K562 (cell line): ENCODE measurements at regions not wholly inside any gene's neighbourhood (a gene's known extent, or its start where the extent isn't known, plus 50 kb on each side); places are given as distances from the start of the nearest gene placed in this dataset.

Source experiments
- BMI1 ChIP-seq: fragments of 150-350 bp; IDR thresholded peaks from 2 replicates; pipeline ENCODE4 v1.6.1; 2014; ENCODE audit warnings: low read length
- CREBBP ChIP-seq: IDR thresholded peaks from one replicate; pipeline ENCODE4 v1.6.1; 2012; ENCODE audit warnings: low read depth, mild to moderate bottlenecking, control low read depth, inconsistent platforms, low read length
- CTBP1 ChIP-seq: fragments of 450-650 bp; IDR thresholded peaks from 2 replicates; pipeline ENCODE4 v1.6.1; 2016; ENCODE audit warnings: borderline replicate concordance
- GATA2 ChIP-seq: sonication (generic); formaldehyde crosslinking; IDR thresholded peaks from 2 replicates; pipeline ENCODE4 v1.4.0; 2020; ENCODE audit warnings: mild to moderate bottlenecking, missing genetic modification reagents
- HINFP ChIP-seq: fragments of 450-650 bp; conservative IDR thresholded peaks from 2 replicates; pipeline ENCODE4 v1.6.1; 2016; ENCODE audit warnings: missing genetic modification characterization, low read depth, mild to moderate bottlenecking, control low read depth, missing compliant biosample characterization
- KAT7 ChIP-seq: sonication (generic); formaldehyde crosslinking; IDR thresholded peaks from 2 replicates; pipeline ENCODE4 v1.8.0; 2022; ENCODE audit warnings: missing genetic modification reagents, mild to moderate bottlenecking, borderline replicate concordance
- MYNN ChIP-seq, 2 experiments: sonication (generic); formaldehyde crosslinking in 1 of 2; IDR thresholded peaks; 2 replicates each; pipeline versions ENCODE4 v1.5.0 to v1.6.1; 2016 to 2020; ENCODE audit warnings: antibody characterized with exemption in 1 of 2, missing genetic modification reagents in 1 of 2
- NFIX ChIP-seq: fragments of 250-450 bp; sonication (Bioruptor Pico); IDR thresholded peaks from 2 replicates; pipeline ENCODE4 v1.4.0; 2020; ENCODE audit warnings: low read depth, mild to moderate bottlenecking, moderate library complexity
- SNRNP70 ChIP-seq: fragments of 200-400 bp; formaldehyde crosslinking; optimal IDR thresholded peaks from 2 replicates; pipeline ENCODE3; 2017; ENCODE audit warnings: low read depth, low read length
- STAG1 ChIP-seq: sonication (generic); formaldehyde crosslinking; IDR thresholded peaks from 2 replicates; pipeline ENCODE4 v1.5.0; 2020; ENCODE audit warnings: missing genetic modification reagents, borderline replicate concordance
- TAF1 ChIP-seq: IDR thresholded peaks from 2 replicates; pipeline ENCODE4 v1.6.1; 2011; ENCODE audit warnings: mild to moderate bottlenecking, low read length, moderate library complexity; ENCODE audit not compliant: insufficient read depth, control insufficient read depth, severe bottlenecking; ENCODE audit errors: extremely low read depth
- THRB ChIP-seq: fragments of 450-650 bp; formaldehyde crosslinking; conservative IDR thresholded peaks from 2 replicates; pipeline ENCODE4 v1.4.0; 2022; ENCODE audit warnings: mild to moderate bottlenecking, missing genetic modification characterization
- ZNF174 ChIP-seq: fragments of 250-450 bp; sonication (Bioruptor Pico); IDR thresholded peaks from 2 replicates; pipeline ENCODE4 v1.4.0; 2020; ENCODE audit warnings: mild to moderate bottlenecking
- ZNF24 ChIP-seq: fragments of 450-650 bp; IDR thresholded peaks from 2 replicates; pipeline ENCODE4 v1.6.1; 2016
- ZNF263 ChIP-seq: sonication (generic); formaldehyde crosslinking; IDR thresholded peaks from 2 replicates; pipeline ENCODE4 v1.8.0; 2022; ENCODE audit warnings: mild to moderate bottlenecking, missing genetic modification reagents, borderline replicate concordance
- ZNF316 ChIP-seq: fragments of 450-650 bp; IDR thresholded peaks from 2 replicates; pipeline ENCODE4 v1.6.1; 2016
- ZNF780A ChIP-seq: fragments of 250-450 bp; sonication (Bioruptor Pico); IDR thresholded peaks from 2 replicates; pipeline ENCODE4 v1.5.0; 2021; ENCODE audit warnings: mild to moderate bottlenecking
- TF ChIP-seq, protein P1 (sequence below): fragments of 450-650 bp; formaldehyde crosslinking; IDR thresholded peaks from 2 replicates; pipeline ENCODE4 v1.4.0; 2020; ENCODE audit warnings: mild to moderate bottlenecking
- TF ChIP-seq, protein P2 (sequence below): fragments of 450-650 bp; formaldehyde crosslinking; IDR thresholded peaks from 2 replicates; pipeline ENCODE4 v1.4.0; 2022; ENCODE audit warnings: mild to moderate bottlenecking, moderate library complexity
- TF ChIP-seq, protein P3 (sequence below): fragments of 450-650 bp; IDR thresholded peaks from 2 replicates; pipeline ENCODE4 v1.6.1; 2016; ENCODE audit warnings: antibody characterized with exemption
- TF ChIP-seq, protein P4 (sequence below): fragments of 450-650 bp; IDR thresholded peaks from 2 replicates; pipeline ENCODE4 v1.6.1; 2017; ENCODE audit warnings: mild to moderate bottlenecking, moderate library complexity

DNA sequence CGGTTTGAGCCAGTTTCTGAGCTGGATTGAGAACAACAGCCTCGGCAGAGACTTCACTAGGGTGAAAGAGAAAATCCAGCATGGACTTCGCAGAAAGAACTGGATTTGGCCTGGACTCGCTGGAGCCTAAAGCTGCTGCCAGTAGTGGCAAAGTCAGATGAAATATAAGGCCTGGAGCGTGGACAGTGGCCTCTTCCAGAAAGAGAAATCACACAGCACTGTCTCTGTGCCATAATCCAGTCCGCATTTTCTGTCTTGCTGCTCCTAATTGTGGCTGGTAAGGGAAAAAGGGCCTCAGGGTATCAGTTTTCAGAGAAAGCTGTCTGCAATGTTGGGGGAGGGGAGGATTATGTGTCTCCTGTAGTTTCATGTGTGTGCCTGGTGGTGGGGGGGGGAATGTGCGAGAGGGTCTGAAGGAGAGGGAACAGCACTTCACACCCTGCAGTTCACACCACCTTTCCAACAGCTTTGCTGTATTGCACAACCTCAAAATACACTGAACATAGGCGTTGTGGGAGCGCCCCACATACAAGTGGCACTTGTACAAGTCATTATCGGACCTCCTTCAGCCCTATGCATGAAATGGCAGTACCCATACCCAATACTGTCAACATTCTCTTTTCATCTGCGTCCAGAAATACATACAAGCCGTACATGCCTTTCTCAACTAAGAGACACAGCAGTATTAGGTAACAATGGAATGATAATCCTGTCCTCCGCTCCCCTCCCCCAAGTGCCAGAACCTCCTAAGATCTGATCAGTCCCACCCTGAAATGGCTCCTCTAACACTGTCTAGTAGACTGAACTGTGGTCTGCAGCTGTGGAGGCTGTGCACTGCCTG, 107.5 kb upstream of the ATF7IP start (continued):
- TF ChIP-seq, protein P1, sequence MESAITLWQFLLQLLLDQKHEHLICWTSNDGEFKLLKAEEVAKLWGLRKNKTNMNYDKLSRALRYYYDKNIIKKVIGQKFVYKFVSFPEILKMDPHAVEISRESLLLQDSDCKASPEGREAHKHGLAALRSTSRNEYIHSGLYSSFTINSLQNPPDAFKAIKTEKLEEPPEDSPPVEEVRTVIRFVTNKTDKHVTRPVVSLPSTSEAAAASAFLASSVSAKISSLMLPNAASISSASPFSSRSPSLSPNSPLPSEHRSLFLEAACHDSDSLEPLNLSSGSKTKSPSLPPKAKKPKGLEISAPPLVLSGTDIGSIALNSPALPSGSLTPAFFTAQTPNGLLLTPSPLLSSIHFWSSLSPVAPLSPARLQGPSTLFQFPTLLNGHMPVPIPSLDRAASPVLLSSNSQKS (CRISPR knock-in tag): no peak
- TF ChIP-seq NFIX (CRISPR knock-in tag) (no peak), ZNF263 (CRISPR knock-in tag) (no peak), CTBP1 (peak; percentile 60; the same call in 1 of the 2 replicates), TAF1 (peak; percentile 32), MYNN (IDR thresholded peaks at IDR 0.05) (0 out of 2 replicates have a peak, but pooled peaks have one; percentile 17), MYNN (CRISPR knock-in tag; IDR thresholded peaks at IDR 0.05) (no peak), ZNF780A (CRISPR knock-in tag) (no peak), HINFP (tag) (no peak), ZNF24 (peak; percentile 61; the same call in 1 of the 2 replicates), THRB (CRISPR knock-in tag) (no peak), KAT7 (CRISPR knock-in tag) (no peak), GATA2 (no peak), CREBBP (no peak), ZNF174 (CRISPR knock-in tag) (no peak), ZNF316 (no peak), SNRNP70 (no peak), STAG1 (CRISPR knock-in tag) (no peak), BMI1 (no peak)
- TF ChIP-seq, protein P2, sequence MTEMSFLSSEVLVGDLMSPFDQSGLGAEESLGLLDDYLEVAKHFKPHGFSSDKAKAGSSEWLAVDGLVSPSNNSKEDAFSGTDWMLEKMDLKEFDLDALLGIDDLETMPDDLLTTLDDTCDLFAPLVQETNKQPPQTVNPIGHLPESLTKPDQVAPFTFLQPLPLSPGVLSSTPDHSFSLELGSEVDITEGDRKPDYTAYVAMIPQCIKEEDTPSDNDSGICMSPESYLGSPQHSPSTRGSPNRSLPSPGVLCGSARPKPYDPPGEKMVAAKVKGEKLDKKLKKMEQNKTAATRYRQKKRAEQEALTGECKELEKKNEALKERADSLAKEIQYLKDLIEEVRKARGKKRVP (CRISPR knock-in tag): 0 out of 2 replicates have a peak, but pooled peaks have one; percentile 17
- TF ChIP-seq, protein P3, sequence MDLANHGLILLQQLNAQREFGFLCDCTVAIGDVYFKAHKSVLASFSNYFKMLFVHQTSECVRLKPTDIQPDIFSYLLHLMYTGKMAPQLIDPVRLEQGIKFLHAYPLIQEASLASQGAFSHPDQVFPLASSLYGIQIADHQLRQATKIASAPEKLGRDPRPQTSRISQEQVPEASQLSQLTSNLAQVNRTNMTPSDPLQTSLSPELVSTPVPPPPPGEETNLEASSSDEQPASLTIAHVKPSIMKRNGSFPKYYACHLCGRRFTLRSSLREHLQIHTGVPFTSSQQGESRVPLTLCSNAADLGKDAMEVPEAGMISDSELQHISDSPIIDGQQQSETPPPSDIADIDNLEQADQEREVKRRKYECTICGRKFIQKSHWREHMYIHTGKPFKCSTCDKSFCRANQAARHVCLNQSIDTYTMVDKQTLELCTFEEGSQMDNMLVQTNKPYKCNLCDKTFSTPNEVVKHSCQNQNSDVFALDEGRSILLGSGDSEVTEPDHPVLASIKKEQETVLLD: 0 out of 2 replicates have a peak, but pooled peaks have one; percentile 21
- TF ChIP-seq, protein P4, sequence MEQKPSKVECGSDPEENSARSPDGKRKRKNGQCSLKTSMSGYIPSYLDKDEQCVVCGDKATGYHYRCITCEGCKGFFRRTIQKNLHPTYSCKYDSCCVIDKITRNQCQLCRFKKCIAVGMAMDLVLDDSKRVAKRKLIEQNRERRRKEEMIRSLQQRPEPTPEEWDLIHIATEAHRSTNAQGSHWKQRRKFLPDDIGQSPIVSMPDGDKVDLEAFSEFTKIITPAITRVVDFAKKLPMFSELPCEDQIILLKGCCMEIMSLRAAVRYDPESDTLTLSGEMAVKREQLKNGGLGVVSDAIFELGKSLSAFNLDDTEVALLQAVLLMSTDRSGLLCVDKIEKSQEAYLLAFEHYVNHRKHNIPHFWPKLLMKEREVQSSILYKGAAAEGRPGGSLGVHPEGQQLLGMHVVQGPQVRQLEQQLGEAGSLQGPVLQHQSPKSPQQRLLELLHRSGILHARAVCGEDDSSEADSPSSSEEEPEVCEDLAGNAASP: no peak
